PC-9 (cell line): ENCODE measurements at regions not wholly inside any gene's neighbourhood (a gene's known extent, or its start where the extent isn't known, plus 50 kb on each side); places are given as distances from the start of the nearest gene placed in this dataset.

ENCODE experiments used
- BruUV-seq: library from RNA; stranded (reverse); fragments of 400-500 nt; replicated peaks from 2 replicates; lab custom pipeline; 2021; lab: Mats Ljungman, UMichigan
- CTCF ChIA-PET: fragments of 300-600 bp; sonication (Branson Sonifier 250); formaldehyde crosslinking; loops from one replicate; lab custom pipeline; 2022; ENCODE audit warnings: antibody characterized with exemption; lab: Charles Lee
- POLR2A ChIA-PET: fragments of 300-600 bp; sonication (Branson Sonifier 250); formaldehyde crosslinking; loops from one replicate; lab custom pipeline; 2022; ENCODE audit warnings: antibody characterized with exemption; ENCODE audit not compliant: unreplicated experiment; lab: Charles Lee
- DNase-seq, 2 experiments: peaks; one replicate each; pipeline versions ENCODE4 v3.0.0 to v3.0.0-alpha.2; 2015 to 2022; ENCODE audit warnings: mixed read lengths in 1 of 2
- H2AFZ ChIP-seq: fragments of 200-600 bp; sonication (generic); 2 replicates; pipeline ENCODE4 v1.8.1; 2017; ENCODE audit warnings: antibody characterized with exemption
- H3F3A ChIP-seq: fragments of 200-600 bp; sonication (generic); 2 replicates; pipeline ENCODE4 v1.8.1; 2017; ENCODE audit warnings: antibody characterized with exemption, mild to moderate bottlenecking, low read depth; ENCODE audit not compliant: insufficient read depth
- H3K27ac ChIP-seq: fragments of 200-600 bp; sonication (generic); 2 replicates; pipeline ENCODE4 v1.6.1; 2016; ENCODE audit warnings: mixed run types
- H3K27me3 ChIP-seq: fragments of 200-600 bp; sonication (generic); 2 replicates; pipeline ENCODE4 v1.6.1; 2016; ENCODE audit warnings: low read depth, mixed run types; ENCODE audit not compliant: insufficient read depth
- H3K36me3 ChIP-seq: fragments of 200-600 bp; sonication (generic); 2 replicates; pipeline ENCODE4 v1.6.1; 2016; ENCODE audit warnings: low read depth, mixed run types
- H3K4me1 ChIP-seq: fragments of 200-600 bp; sonication (generic); replicated peaks from 2 replicates; pipeline ENCODE4 v1.6.1; 2016; ENCODE audit warnings: mixed run types; ENCODE audit not compliant: insufficient read depth
- H3K4me2 ChIP-seq: fragments of 200-600 bp; sonication (generic); 2 replicates; pipeline ENCODE4 v1.6.1; 2017; ENCODE audit warnings: mixed run types
- H3K4me3 ChIP-seq: fragments of 200-600 bp; sonication (generic); 2 replicates; pipeline ENCODE4 v1.6.1; 2016; ENCODE audit warnings: mixed run types
- H3K79me2 ChIP-seq: fragments of 200-600 bp; sonication (generic); 2 replicates; pipeline ENCODE4 v1.6.1; 2017; ENCODE audit warnings: low read depth, mixed run types
- H3K9me2 ChIP-seq: fragments of 200-600 bp; sonication (generic); 2 replicates; pipeline ENCODE4 v1.8.1; 2017; ENCODE audit warnings: mild to moderate bottlenecking; ENCODE audit not compliant: insufficient read depth
- H3K9me3 ChIP-seq: fragments of 200-600 bp; sonication (generic); 2 replicates; pipeline ENCODE4 v1.8.1; 2016; ENCODE audit warnings: low read depth; ENCODE audit not compliant: insufficient read depth
- H4K20me1 ChIP-seq: fragments of 200-600 bp; sonication (generic); 2 replicates; pipeline ENCODE4 v1.8.1; 2017; ENCODE audit not compliant: insufficient read depth
- CTCF ChIP-seq: fragments of 200-600 bp; sonication (generic); conservative IDR thresholded peaks from 2 replicates; pipeline ENCODE4 v1.6.1; 2017; ENCODE audit warnings: mixed run types, antibody characterized with exemption, mild to moderate bottlenecking, moderate library complexity
- EZH2 ChIP-seq: fragments of 200-600 bp; sonication (generic); IDR thresholded peaks from 2 replicates; pipeline ENCODE4 v1.8.0; 2017; ENCODE audit warnings: antibody characterized with exemption, low read depth
- intact Hi-C: fragments of 100-400 bp; cut with micrococcal nuclease; formaldehyde crosslinking; loops from one replicate; pipeline ENCODE4 v1.10.0; 2022; ENCODE audit not compliant: unreplicated experiment

- no TSS peak for BruUV-seq
- POLR2A ChIA-PET, result no interaction called here
- intact Hi-C loops, result no loop called here
These were observed 242.9 kb upstream of the BCHE start for GRCh38 chr3:166080096-166080495.

GRCh38 chr3:166071831-166072230 lies 234.6 kb upstream of the BCHE start:
- H3K9me2 ChIP-seq, result peaks cover 9% of the 10 kb centered on the region; the same call in 1 of the 2 replicates
- no peak overlapping the region for H3K27ac ChIP-seq
- no peaks in the 10 kb centered on the region for H3K79me2 ChIP-seq
- TF ChIP-seq CTCF (no peak), EZH2 (no peak)
- no peaks in the 10 kb centered on the region for H3F3A ChIP-seq
- no TSS peak for BruUV-seq
- no peaks in the 10 kb centered on the region; the same call in 1 of the 2 replicates for H3K9me3 ChIP-seq
- POLR2A ChIA-PET, result no interaction called here
- no peak overlapping the region for H3K4me3 ChIP-seq
- no peaks in the 10 kb centered on the region for H3K36me3 ChIP-seq
- H3K4me2 ChIP-seq, result no peak overlapping the region
- no peaks in the 10 kb centered on the region for H4K20me1 ChIP-seq
- no peak overlapping the region for H2AFZ ChIP-seq
- DNase-seq, result no peak
- intact Hi-C loops, result no loop called here
- CTCF ChIA-PET, result no interaction called here
- H3K27me3 ChIP-seq, result no peaks in the 10 kb centered on the region
- H3K4me1 ChIP-seq, result no peaks in the 10 kb centered on the region

More at GRCh38 chr3:166080096-166080495, 242.9 kb upstream of the BCHE start:
- Histone ChIP-seq H3K79me2 (no peaks in the 10 kb centered on the region), H4K20me1 (no peaks in the 10 kb centered on the region), H2AFZ (no peak overlapping the region), H3K27ac (no peak overlapping the region), H3K9me3 (no peaks in the 10 kb centered on the region), H3F3A (no peaks in the 10 kb centered on the region), H3K27me3 (no peaks in the 10 kb centered on the region), H3K4me1 (no peaks in the 10 kb centered on the region), H3K9me2 (peaks cover 4% of the 10 kb centered on the region; the same call in 1 of the 2 replicates), H3K36me3 (no peaks in the 10 kb centered on the region), H3K4me2 (no peak overlapping the region), H3K4me3 (no peak overlapping the region)
- TF ChIP-seq EZH2, result no peak
- no peak for TF ChIP-seq CTCF
- no peak for DNase-seq
- CTCF ChIA-PET, result no interaction called here

- TF ChIP-seq CTCF, result no peak
- no peak for TF ChIP-seq EZH2
- no peak for DNase-seq
- ChIA-PET POLR2A (no interaction called here), CTCF (no interaction called here)
- Histone ChIP-seq H2AFZ (no peak overlapping the region), H4K20me1 (no peaks in the 10 kb centered on the region), H3K4me1 (no peaks in the 10 kb centered on the region), H3K36me3 (no peaks in the 10 kb centered on the region), H3K79me2 (no peaks in the 10 kb centered on the region), H3K9me2 (no peaks in the 10 kb centered on the region), H3K27me3 (no peaks in the 10 kb centered on the region), H3K9me3 (no peaks in the 10 kb centered on the region; the same call in 1 of the 2 replicates), H3K4me2 (no peak overlapping the region), H3K4me3 (no peak overlapping the region), H3K27ac (no peak overlapping the region), H3F3A (no peaks in the 10 kb centered on the region)
- intact Hi-C loops, result no loop called here
- no TSS peak for BruUV-seq
These were observed 227.3 kb upstream of the BCHE start for GRCh38 chr3:166064476-166064875.
